PC-3 (cell line): ENCODE measurements at regions not wholly inside any gene's neighbourhood (a gene's known extent, or its start where the extent isn't known, plus 50 kb on each side); places are given as distances from the start of the nearest gene placed in this dataset.

ENCODE experiments used
- ATAC-seq: fragments of 200-7000 bp; cut with Tn5 transposase; 2 replicates; pipeline ENCODE4 v1.9.1; 2020; ENCODE audit warnings: mild to moderate bottlenecking, moderate library complexity
- BruUV-seq: library from RNA; stranded (reverse); fragments of 400-500 nt; replicated peaks from 2 replicates; lab custom pipeline; 2021; lab: Mats Ljungman, UMichigan
- CTCF ChIA-PET: fragments of 300-600 bp; sonication (Branson Sonifier 250); formaldehyde crosslinking; loops from one replicate; lab custom pipeline; 2022; ENCODE audit warnings: antibody characterized with exemption; lab: Charles Lee
- POLR2A ChIA-PET: fragments of 300-600 bp; sonication (Branson Sonifier 250); formaldehyde crosslinking; loops from one replicate; lab custom pipeline; 2022; ENCODE audit warnings: antibody characterized with exemption; ENCODE audit not compliant: unreplicated experiment; lab: Charles Lee
- DNase-seq: peaks from one replicate; pipeline ENCODE4 v3.0.0-alpha.2; 2015
- H2AFZ ChIP-seq: fragments of 300-600 bp; sonication (generic); 2 replicates; pipeline ENCODE4 v1.6.0; 2016; ENCODE audit warnings: antibody characterized with exemption, low read length
- H3F3A ChIP-seq: fragments of 300-600 bp; sonication (generic); one replicate; pipeline ENCODE4 v1.6.0; 2017; ENCODE audit warnings: antibody characterized with exemption, low read length, control low read depth, mild to moderate bottlenecking; ENCODE audit not compliant: unreplicated experiment
- H3K27ac ChIP-seq: fragments of 300-600 bp; sonication (generic); 2 replicates; pipeline ENCODE4 v1.5.1; 2016; ENCODE audit warnings: mild to moderate bottlenecking, low read length
- H3K27me3 ChIP-seq: fragments of 300-600 bp; sonication (generic); 2 replicates; pipeline ENCODE4 v1.6.1; 2016; ENCODE audit warnings: low read length, mixed read lengths
- H3K36me3 ChIP-seq: fragments of 300-600 bp; sonication (generic); 2 replicates; pipeline ENCODE4 v1.6.1; 2016; ENCODE audit warnings: low read depth, mixed run types, low read length, mixed read lengths
- H3K4me1 ChIP-seq: fragments of 300-600 bp; sonication (generic); 2 replicates; pipeline ENCODE4 v1.5.1; 2016; ENCODE audit warnings: low read length; ENCODE audit not compliant: insufficient read depth
- H3K4me2 ChIP-seq: fragments of 300-600 bp; sonication (generic); 2 replicates; pipeline ENCODE4 v1.6.0; 2016; ENCODE audit warnings: low read length
- H3K4me3 ChIP-seq: fragments of 300-600 bp; sonication (generic); 2 replicates; pipeline ENCODE4 v1.5.1; 2016; ENCODE audit warnings: mild to moderate bottlenecking, low read length, mixed read lengths
- H3K79me2 ChIP-seq: fragments of 300-600 bp; sonication (generic); 2 replicates; pipeline ENCODE4 v1.6.1; 2017; ENCODE audit warnings: low read length, mixed read lengths
- H3K9ac ChIP-seq: fragments of 300-600 bp; sonication (generic); 2 replicates; pipeline ENCODE4 v1.6.0; 2016; ENCODE audit warnings: mild to moderate bottlenecking, low read length
- H3K9me2 ChIP-seq: fragments of 300-600 bp; sonication (generic); replicated peaks from 2 replicates; pipeline ENCODE4 v1.6.1; 2016; ENCODE audit warnings: mixed run types, low read length, mixed read lengths
- H3K9me3 ChIP-seq: fragments of 300-600 bp; sonication (generic); 2 replicates; pipeline ENCODE4 v1.6.1; 2016; ENCODE audit warnings: low read length, mixed read lengths
- H4K20me1 ChIP-seq: fragments of 300-600 bp; sonication (generic); 2 replicates; pipeline ENCODE4 v1.6.1; 2016; ENCODE audit warnings: low read length, mixed read lengths
- EZH2 ChIP-seq: fragments of 300-600 bp; sonication (generic); IDR thresholded peaks from one replicate; pipeline ENCODE4 v1.6.1; 2017; ENCODE audit warnings: antibody characterized with exemption, mild to moderate bottlenecking, low read length; ENCODE audit not compliant: unreplicated experiment
- EZH2phosphoT487 ChIP-seq: fragments of 300-600 bp; sonication (generic); IDR thresholded peaks from 2 replicates; pipeline ENCODE4 v1.6.1; 2018; ENCODE audit warnings: mild to moderate bottlenecking, antibody characterized with exemption, low read length, borderline replicate concordance
- intact Hi-C: fragments of 100-400 bp; cut with micrococcal nuclease; formaldehyde crosslinking; loops from 2 replicates; pipeline ENCODE4 v1.9.0; 2023
- TF ChIP-seq, protein P1 (sequence below): fragments of 300-600 bp; sonication (generic); conservative IDR thresholded peaks from 2 replicates; pipeline ENCODE4 v1.5.1; 2017; ENCODE audit warnings: antibody characterized with exemption, low read depth, mild to moderate bottlenecking, low read length

DNA sequence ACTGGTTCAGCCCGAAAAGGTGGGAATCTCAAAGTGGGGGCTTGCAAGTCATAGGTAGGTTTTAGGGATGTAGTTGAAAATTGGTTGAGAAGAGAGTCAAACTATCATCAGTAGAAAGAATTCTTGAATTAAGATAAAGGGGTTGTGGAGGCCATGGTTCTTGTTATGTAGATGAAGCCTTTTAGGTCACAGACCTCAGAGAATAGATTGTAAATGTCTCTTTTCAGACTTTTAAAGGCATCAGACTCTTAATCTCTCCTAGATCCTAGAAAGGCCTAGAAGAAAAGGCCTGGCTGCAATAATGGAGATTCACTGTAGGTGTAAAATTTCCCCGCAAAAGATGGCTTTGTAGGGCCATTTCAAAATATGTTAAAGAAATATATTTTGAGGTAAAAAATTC is 96.4 kb downstream of the PSAT1 start:
- no peak overlapping the region for H3K4me3 ChIP-seq
- ATAC-seq (no peak), DNase-seq (no peak)
- intact Hi-C loops, result no loop called here
- H3K27me3 ChIP-seq, result no peaks in the 10 kb centered on the region
- H3K9me3 ChIP-seq, result no peaks in the 10 kb centered on the region
- no peaks in the 10 kb centered on the region for H3K4me1 ChIP-seq
- no peak for TF ChIP-seq EZH2phosphoT487
- TF ChIP-seq, protein P1, sequence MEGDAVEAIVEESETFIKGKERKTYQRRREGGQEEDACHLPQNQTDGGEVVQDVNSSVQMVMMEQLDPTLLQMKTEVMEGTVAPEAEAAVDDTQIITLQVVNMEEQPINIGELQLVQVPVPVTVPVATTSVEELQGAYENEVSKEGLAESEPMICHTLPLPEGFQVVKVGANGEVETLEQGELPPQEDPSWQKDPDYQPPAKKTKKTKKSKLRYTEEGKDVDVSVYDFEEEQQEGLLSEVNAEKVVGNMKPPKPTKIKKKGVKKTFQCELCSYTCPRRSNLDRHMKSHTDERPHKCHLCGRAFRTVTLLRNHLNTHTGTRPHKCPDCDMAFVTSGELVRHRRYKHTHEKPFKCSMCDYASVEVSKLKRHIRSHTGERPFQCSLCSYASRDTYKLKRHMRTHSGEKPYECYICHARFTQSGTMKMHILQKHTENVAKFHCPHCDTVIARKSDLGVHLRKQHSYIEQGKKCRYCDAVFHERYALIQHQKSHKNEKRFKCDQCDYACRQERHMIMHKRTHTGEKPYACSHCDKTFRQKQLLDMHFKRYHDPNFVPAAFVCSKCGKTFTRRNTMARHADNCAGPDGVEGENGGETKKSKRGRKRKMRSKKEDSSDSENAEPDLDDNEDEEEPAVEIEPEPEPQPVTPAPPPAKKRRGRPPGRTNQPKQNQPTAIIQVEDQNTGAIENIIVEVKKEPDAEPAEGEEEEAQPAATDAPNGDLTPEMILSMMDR, result no peak
- no peak for TF ChIP-seq EZH2
- H3K79me2 ChIP-seq, result no peaks in the 10 kb centered on the region
- H3K9ac ChIP-seq, result no peak overlapping the region
- H3K4me2 ChIP-seq, result no peak overlapping the region
- H2AFZ ChIP-seq, result no peak overlapping the region
- CTCF ChIA-PET, result no interaction called here
- no peak overlapping the region for H3K27ac ChIP-seq
- no peaks in the 10 kb centered on the region for H3F3A ChIP-seq
- POLR2A ChIA-PET, result no interaction called here
- no TSS peak for BruUV-seq
- H3K9me2 ChIP-seq, result no peaks in the 10 kb centered on the region
- no peaks in the 10 kb centered on the region for H4K20me1 ChIP-seq
- no peaks in the 10 kb centered on the region for H3K36me3 ChIP-seq

DNA sequence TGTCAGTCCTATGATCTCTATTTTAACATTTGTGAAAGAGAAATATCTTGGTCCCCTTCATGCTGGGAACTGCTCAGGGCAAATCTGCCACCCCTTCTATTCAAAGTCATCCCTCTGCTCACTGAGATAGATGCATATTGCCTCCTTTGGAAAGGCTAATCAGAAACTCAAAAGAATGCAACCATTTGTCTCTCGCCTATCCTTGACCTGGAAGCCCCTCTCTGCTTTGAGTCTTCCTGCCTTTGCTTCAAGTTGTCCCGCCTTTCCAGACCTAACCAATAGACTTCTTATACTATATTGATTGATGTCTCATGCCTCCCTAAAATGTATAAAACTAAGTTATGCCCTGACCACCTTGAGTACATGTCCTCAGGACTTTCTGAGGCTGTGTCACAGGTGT is 97.0 kb downstream of the PSAT1 start:
- Histone ChIP-seq H3K9ac (no peak overlapping the region), H3K27ac (no peak overlapping the region), H3K27me3 (no peaks in the 10 kb centered on the region), H2AFZ (no peak overlapping the region), H3K4me1 (no peaks in the 10 kb centered on the region), H3K9me2 (no peaks in the 10 kb centered on the region), H3K9me3 (no peaks in the 10 kb centered on the region), H3F3A (no peaks in the 10 kb centered on the region), H4K20me1 (no peaks in the 10 kb centered on the region), H3K36me3 (no peaks in the 10 kb centered on the region), H3K4me2 (no peak overlapping the region), H3K79me2 (no peaks in the 10 kb centered on the region), H3K4me3 (no peak overlapping the region)
- no peak for DNase-seq
- no TSS peak for BruUV-seq
- no peak for ATAC-seq
- ChIA-PET CTCF (no interaction called here), POLR2A (no interaction called here)
- intact Hi-C loops, result no loop called here
- no peak for TF ChIP-seq EZH2phosphoT487
- TF ChIP-seq, protein P1, result no peak
- TF ChIP-seq EZH2, result no peak

DNA sequence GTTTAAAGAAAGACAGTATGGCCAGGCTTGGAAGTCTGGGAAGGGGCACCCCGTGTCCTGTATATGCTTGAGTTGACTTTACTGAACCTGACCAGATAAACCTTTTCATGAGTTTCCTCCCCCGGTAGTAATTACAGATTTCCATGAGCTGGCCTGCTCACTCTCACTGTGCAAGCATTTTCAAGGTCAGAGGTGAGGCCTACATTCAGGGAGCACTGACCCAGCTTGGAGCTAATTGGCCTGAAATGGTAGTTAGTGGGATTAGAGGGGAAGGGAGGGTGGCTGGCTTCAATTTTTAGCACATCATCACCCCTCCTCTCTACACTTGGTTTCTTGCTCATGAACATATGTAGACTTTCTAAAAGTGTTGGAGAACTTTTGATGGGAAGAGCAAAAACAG is 99.2 kb downstream of the PSAT1 start:
- H4K20me1 ChIP-seq, result no peaks in the 10 kb centered on the region
- BruUV-seq, result no TSS peak
- H3K9ac ChIP-seq, result no peak overlapping the region
- H3K36me3 ChIP-seq, result no peaks in the 10 kb centered on the region
- TF ChIP-seq EZH2phosphoT487 (no peak), EZH2 (no peak)
- ChIA-PET POLR2A (no interaction called here), CTCF (no interaction called here)
- H3K4me3 ChIP-seq, result no peak overlapping the region
- H3K79me2 ChIP-seq, result no peaks in the 10 kb centered on the region
- intact Hi-C loops, result no loop called here
- H3K27ac ChIP-seq, result no peak overlapping the region
- H3K9me2 ChIP-seq, result no peaks in the 10 kb centered on the region
- H3K9me3 ChIP-seq, result no peaks in the 10 kb centered on the region
- ATAC-seq (no peak), DNase-seq (no peak)
- no peak overlapping the region for H2AFZ ChIP-seq
- H3K4me2 ChIP-seq, result no peak overlapping the region
- no peaks in the 10 kb centered on the region for H3K4me1 ChIP-seq
- H3F3A ChIP-seq, result no peaks in the 10 kb centered on the region
- no peaks in the 10 kb centered on the region for H3K27me3 ChIP-seq
